KBM-7 (cell line): ENCODE measurements at regions not wholly inside any gene's neighbourhood (a gene's known extent, or its start where the extent isn't known, plus 50 kb on each side); places are given as distances from the start of the nearest gene placed in this dataset.

ENCODE experiments used
- DNase-seq: peaks from one replicate; pipeline ENCODE4 v3.0.0-alpha.2; 2015
- in situ Hi-C: fragments of 300-500 bp; cut with MboI; formaldehyde crosslinking; loops from 2 replicates; pipeline ENCODE4 v1.14.3; 2020; ENCODE audit warnings: low sequenced_read_pairs, low pct_unique_long_range_greater_than_20kb, mixed read lengths

- in situ Hi-C loops: no loop called here
- no peak for DNase-seq
Measured at GRCh38 chr18:65425366-65425765, 325.4 kb upstream of the CDH7 start.

- in situ Hi-C loops: no loop called here
Measured at GRCh38 chr18:65423776-65424175, 327.0 kb upstream of the CDH7 start.

GRCh38 chr18:65422544-65423136, 328.2 kb upstream of the CDH7 start:
- in situ Hi-C loops: no loop called here
- no peak for DNase-seq

More at GRCh38 chr18:65423776-65424175, 327.0 kb upstream of the CDH7 start:
- DNase-seq: no peak

GRCh38 chr18:65415098-65415497, 335.7 kb upstream of the CDH7 start:
- no peak for DNase-seq
- in situ Hi-C loops: no loop called here

- in situ Hi-C loops: no loop called here
- DNase-seq: no peak
Measured at GRCh38 chr18:65414501-65414900, 336.3 kb upstream of the CDH7 start.

GRCh38 chr18:65411061-65411460, 339.8 kb upstream of the CDH7 start:
- in situ Hi-C loops: no loop called here
- no peak for DNase-seq

- no peak for DNase-seq
- in situ Hi-C loops: no loop called here
Measured at GRCh38 chr18:65409261-65409660, 341.6 kb upstream of the CDH7 start.

- in situ Hi-C loops: no loop called here
Measured at GRCh38 chr18:65403534-65403933, 347.3 kb upstream of the CDH7 start.

GRCh38 chr18:65399091-65399490, 351.7 kb upstream of the CDH7 start:
- in situ Hi-C loops: no loop called here
- DNase-seq: no peak

More at GRCh38 chr18:65403534-65403933, 347.3 kb upstream of the CDH7 start:
- DNase-seq: no peak

GRCh38 chr18:65398347-65399075, 352.3 kb upstream of the CDH7 start:
- in situ Hi-C loops: no loop called here
- DNase-seq: no peak

- no peak for DNase-seq
- in situ Hi-C loops: no loop called here
Measured at GRCh38 chr18:65380986-65381385, 369.8 kb upstream of the CDH7 start.

GRCh38 chr18:65380571-65380970, 370.2 kb upstream of the CDH7 start:
- in situ Hi-C loops: no loop called here
- no peak for DNase-seq

- no peak for DNase-seq
- in situ Hi-C loops: no loop called here
Measured at GRCh38 chr18:65372904-65373303, 377.9 kb upstream of the CDH7 start.

GRCh38 chr18:65365245-65365980, 385.4 kb upstream of the CDH7 start:
- in situ Hi-C loops: no loop called here
- DNase-seq: no peak

- in situ Hi-C loops: no loop called here
- no peak for DNase-seq
Measured at GRCh38 chr18:65363911-65364632, 386.7 kb upstream of the CDH7 start.

GRCh38 chr18:65363011-65363410, 387.8 kb upstream of the CDH7 start:
- in situ Hi-C loops: no loop called here
- no peak for DNase-seq

GRCh38 chr18:65359479-65359878, 391.3 kb upstream of the CDH7 start:
- DNase-seq: no peak
- in situ Hi-C loops: no loop called here

GRCh38 chr18:65358306-65358705, 392.5 kb upstream of the CDH7 start:
- DNase-seq: no peak
- in situ Hi-C loops: no loop called here

GRCh38 chr18:65352186-65352585, 398.6 kb upstream of the CDH7 start:
- in situ Hi-C loops: no loop called here
- DNase-seq: no peak

GRCh38 chr18:65349635-65350034, 401.2 kb upstream of the CDH7 start:
- in situ Hi-C loops: no loop called here
- DNase-seq: no peak
